K562 (cell line): ENCODE measurements at regions not wholly inside any gene's neighbourhood (a gene's known extent, or its start where the extent isn't known, plus 50 kb on each side); places are given as distances from the start of the nearest gene placed in this dataset.

Source experiments
- CTBP1 ChIP-seq: fragments of 450-650 bp; IDR thresholded peaks from 2 replicates; pipeline ENCODE4 v1.6.1; 2016; ENCODE audit warnings: borderline replicate concordance
- JUNB ChIP-seq: fragments of 450-650 bp; formaldehyde crosslinking; conservative IDR thresholded peaks from 2 replicates; pipeline ENCODE4 v1.4.0; 2020; ENCODE audit warnings: mild to moderate bottlenecking
- RBFOX2 ChIP-seq: fragments of 200-400 bp; formaldehyde crosslinking; IDR thresholded peaks from 2 replicates; pipeline ENCODE4 v1.6.1; 2017; ENCODE audit warnings: low read depth, mild to moderate bottlenecking, low read length, moderate library complexity
- RBM34 ChIP-seq: fragments of 200-400 bp; formaldehyde crosslinking; IDR thresholded peaks from 2 replicates; pipeline ENCODE4 v1.6.1; 2018; ENCODE audit warnings: low read length, borderline replicate concordance; ENCODE audit not compliant: insufficient read depth
- ZBTB33 ChIP-seq: sonication (generic); formaldehyde crosslinking; IDR thresholded peaks from 2 replicates; pipeline ENCODE4 v1.8.1; 2023; ENCODE audit warnings: mild to moderate bottlenecking, missing genetic modification reagents
- ZKSCAN1 ChIP-seq: fragments of 150-350 bp; IDR thresholded peaks from 2 replicates; pipeline ENCODE4 v1.6.1; 2016; ENCODE audit warnings: low read depth, low read length
- ZNF140 ChIP-seq: fragments of 250-450 bp; sonication (Bioruptor Pico); IDR thresholded peaks from 2 replicates; pipeline ENCODE4 v1.8.0; 2021; ENCODE audit warnings: moderate library complexity, mild to moderate bottlenecking, inconsistent platforms
- ZNF318 ChIP-seq, 2 experiments: fragments of 450-650 bp; IDR thresholded peaks; 2 replicates each; pipeline ENCODE4 v1.6.1; 2016; ENCODE audit warnings: mild to moderate bottlenecking in 2 of 2, borderline replicate concordance in 1 of 2, low read depth in 1 of 2, moderate library complexity in 1 of 2
- ZNF707 ChIP-seq: fragments of 250-450 bp; sonication (Bioruptor Pico); conservative IDR thresholded peaks from 2 replicates; pipeline ENCODE4 v1.8.0; 2022; ENCODE audit warnings: inconsistent platforms, mild to moderate bottlenecking, moderate library complexity

GRCh38 chr6:14863902-14864850 lies 381.7 kb upstream of the JARID2 start (continued):
- no peak for TF ChIP-seq ZBTB33
- peak; percentile 92 for TF ChIP-seq CTBP1
- TF ChIP-seq JUNB (CRISPR knock-in tag), result no peak
- TF ChIP-seq ZNF140 (CRISPR knock-in tag), result no peak
- no peak for TF ChIP-seq ZKSCAN1
- no peak for TF ChIP-seq ZNF318 (IDR thresholded peaks at IDR 0.05; ENCODE audit: borderline replicate concordance in 1 of 2, low read depth in 1 of 2)
- no peak for TF ChIP-seq RBFOX2
- no peak for TF ChIP-seq ZNF707 (CRISPR knock-in tag)
- TF ChIP-seq RBM34, result no peak
